ENCODE measurements at regions not wholly inside any gene's neighbourhood (a gene's known extent, or its start where the extent isn't known, plus 50 kb on each side); places are given as distances from the start of the nearest gene placed in this dataset.

DNA sequence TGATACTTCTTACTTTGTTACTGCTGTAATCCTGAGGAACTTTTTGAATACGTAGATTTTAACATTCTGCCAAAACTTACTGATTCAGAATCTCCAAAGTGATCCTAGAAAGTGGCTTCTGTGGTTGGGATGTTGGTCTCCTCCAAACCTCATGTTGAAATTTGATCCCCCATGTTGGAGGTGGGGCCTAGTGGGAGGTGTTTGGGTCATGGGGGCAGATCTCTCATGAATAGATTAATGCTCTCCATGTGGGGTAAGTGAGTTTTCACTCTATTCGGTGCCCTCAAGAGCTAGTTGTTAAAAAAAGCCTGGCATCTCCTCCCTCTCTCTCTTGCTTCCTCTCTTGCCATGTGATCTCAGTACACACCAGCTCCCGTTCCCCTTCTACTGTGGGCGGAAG is 329.9 kb downstream of the HRH4 start:
- TF ChIP-seq POLR2AphosphoS5 (IDR thresholded peaks at IDR 0.05; ENCODE audit: low read depth, low read length) (no peak), TAF1 (IDR thresholded peaks at IDR 0.05; ENCODE audit: borderline replicate concordance, insufficient read depth, low read length) (no peak), REST (IDR thresholded peaks at IDR 0.05; ENCODE audit: insufficient read depth in 1 of 2, low read depth in 2 of 2, low read length in 2 of 2) (no peak)
